GM21576 (cell line): ENCODE measurements at regions not wholly inside any gene's neighbourhood (a gene's known extent, or its start where the extent isn't known, plus 50 kb on each side); places are given as distances from the start of the nearest gene placed in this dataset.

Experiments used
- ATAC-seq: cut with Tn5 transposase; IDR thresholded peaks from one replicate; pipeline ENCODE4 v1.9.1; 2021; ENCODE audit warnings: mild to moderate bottlenecking, moderate library complexity; ENCODE audit not compliant: unreplicated experiment

DNA sequence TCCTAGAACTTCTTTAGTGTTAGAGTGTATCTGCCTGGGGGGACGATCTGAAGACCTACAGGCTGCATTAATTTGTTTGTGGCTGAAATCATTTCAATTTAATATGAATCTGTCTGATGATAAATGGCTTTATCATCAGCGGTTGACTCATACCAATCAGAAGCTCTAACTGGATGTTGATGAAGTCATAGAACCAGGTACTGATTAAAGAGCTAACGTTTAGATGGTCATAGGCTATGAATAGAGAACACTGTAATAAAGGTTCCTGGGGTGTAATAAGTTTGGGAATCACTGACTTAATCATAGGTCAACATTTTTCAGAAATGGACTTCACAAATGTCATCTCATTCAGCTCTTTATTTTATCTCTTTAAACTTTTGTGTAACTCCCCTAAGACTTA is 329.9 kb downstream of the MSX2 start:
- no peak for ATAC-seq

DNA sequence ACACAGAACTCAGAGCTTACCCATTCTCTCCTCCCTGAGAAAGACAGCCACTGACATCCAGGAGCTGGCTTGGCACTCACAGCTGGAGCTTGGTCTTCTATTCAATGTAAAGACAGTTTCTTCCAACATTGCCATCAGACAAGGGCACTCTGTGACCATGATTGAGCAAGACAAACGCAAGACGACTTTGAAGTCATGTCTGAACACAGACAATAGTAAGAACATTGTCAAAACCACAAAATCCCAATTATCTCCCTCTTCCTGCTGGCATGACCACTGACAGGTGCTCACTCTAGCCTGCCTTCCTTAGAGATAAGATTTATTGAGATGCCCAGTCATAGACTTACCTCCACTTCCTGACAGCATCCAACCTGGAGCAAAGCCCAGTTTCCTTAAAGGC is 328.0 kb downstream of the MSX2 start:
- no peak for ATAC-seq

GRCh38 chr5:175047048-175047447 is 322.7 kb downstream of the MSX2 start:
- no peak for ATAC-seq

DNA sequence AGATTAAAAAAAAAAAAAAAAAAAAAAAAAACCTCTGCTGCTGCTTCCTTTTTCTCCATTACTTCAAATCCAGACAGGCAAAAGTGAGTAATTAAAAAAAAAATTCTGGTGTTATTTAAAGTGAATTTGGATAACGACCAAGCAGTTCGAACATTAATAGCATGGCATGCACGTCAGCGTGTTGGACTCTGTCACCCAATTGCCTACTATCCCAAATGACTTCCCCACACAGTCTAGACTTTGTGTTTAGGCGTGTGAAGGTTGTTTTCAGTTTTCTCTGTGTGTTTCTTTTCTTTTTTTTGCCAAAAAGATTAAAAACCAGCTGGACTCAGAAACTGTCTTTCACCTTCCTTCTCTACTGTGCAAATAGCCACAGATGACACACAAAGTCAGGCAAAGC is 321.4 kb downstream of the MSX2 start:
- ATAC-seq, result no peak

- no peak for ATAC-seq
Measured at GRCh38 chr5:175037820-175038219, 313.4 kb downstream of the MSX2 start.

DNA sequence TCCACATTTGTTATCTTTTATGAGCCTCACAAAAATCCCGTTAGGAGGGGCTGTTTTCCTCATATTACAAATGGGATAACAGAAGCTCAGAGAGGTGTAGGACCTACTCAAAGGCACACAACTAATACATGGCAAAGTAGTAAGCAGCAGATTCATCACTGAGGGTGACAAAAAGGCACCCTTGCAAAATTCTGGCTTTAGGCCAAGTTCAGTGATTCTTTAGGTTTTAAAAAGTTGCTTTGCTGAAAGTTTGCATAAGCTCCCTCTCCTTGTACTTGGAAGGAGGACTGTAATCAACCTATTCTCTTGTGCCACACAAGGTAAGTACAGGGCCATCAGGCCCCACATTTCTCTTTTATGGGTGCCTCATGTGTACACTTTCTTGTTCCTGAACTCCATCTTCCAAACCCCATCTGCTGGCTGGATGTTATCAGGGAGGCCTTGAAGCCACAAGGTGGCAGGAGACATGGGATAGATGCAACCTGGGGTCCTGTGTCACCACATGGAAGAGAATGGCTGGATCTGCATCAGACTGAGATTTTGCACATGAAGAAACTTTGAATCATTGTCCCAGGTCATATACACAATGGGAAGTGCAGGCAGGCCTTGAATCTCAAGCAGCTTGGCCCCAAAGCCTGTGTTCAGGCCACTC is 311.6 kb downstream of the MSX2 start:
- no peak for ATAC-seq

DNA sequence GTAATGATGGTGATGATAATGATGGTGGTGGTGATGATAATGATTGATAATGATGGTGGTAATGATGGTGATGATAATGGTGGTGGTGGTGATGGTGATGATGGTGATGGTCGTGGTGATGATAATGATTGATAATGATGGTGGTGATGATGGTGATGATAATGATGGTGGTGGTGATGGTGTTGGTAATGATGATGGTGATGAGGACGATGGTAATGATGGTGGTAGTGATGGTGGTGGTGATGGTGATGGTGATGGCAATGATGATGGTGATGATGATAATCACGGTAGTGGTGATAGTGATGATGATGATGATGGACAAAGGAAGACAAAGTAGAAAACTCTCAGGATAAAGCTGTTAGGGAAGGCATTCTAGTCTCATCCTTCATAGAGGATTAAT is 310.5 kb downstream of the MSX2 start:
- no peak for ATAC-seq

- ATAC-seq, result no peak
Measured at GRCh38 chr5:175032741-175033151, 308.4 kb downstream of the MSX2 start.

GRCh38 chr5:175032013-175032412 is 307.6 kb downstream of the MSX2 start:
- ATAC-seq, result no peak

DNA sequence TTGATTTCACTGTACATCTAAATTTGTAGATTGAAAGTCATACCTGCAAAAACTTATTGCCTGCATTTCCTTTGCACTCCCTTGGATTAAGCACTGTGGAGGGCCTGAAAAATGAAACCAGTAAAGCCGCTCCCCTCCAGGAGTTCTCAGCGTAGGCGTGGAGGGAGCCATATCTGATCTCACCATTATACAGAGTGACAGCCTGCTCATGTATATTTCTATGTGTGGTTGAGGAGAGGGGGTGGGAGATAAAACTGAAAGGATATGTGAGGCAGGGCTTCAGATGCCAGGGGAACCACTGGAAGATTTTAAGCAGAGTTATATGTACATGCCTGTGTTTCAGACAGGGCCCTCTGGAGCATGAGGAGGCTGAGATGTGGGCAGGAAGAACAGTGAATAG is 303.0 kb downstream of the MSX2 start:
- no peak for ATAC-seq

- no peak for ATAC-seq
Measured at GRCh38 chr5:175025077-175025476, 300.7 kb downstream of the MSX2 start.

- no peak for ATAC-seq
Measured at GRCh38 chr5:175021841-175022625, 297.7 kb downstream of the MSX2 start.

DNA sequence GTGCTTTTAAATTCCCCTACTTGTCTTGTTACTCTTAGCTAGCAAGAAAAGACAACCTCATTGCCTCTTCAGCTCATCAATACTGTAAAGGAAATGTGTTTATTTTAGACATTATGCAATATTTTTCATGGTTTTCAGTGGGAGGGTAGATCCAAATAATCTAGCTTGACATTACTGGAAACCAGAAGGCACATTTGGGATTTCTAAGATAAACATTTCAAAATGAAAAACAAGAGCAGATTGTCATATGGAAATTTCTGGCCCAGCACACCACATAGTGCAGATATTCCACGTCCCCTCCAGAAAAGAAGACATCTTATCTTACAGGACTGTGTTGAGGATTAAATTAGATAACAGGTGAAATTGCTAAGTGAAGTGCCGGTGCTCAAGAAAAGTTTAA is 296.9 kb downstream of the MSX2 start:
- no peak for ATAC-seq

DNA sequence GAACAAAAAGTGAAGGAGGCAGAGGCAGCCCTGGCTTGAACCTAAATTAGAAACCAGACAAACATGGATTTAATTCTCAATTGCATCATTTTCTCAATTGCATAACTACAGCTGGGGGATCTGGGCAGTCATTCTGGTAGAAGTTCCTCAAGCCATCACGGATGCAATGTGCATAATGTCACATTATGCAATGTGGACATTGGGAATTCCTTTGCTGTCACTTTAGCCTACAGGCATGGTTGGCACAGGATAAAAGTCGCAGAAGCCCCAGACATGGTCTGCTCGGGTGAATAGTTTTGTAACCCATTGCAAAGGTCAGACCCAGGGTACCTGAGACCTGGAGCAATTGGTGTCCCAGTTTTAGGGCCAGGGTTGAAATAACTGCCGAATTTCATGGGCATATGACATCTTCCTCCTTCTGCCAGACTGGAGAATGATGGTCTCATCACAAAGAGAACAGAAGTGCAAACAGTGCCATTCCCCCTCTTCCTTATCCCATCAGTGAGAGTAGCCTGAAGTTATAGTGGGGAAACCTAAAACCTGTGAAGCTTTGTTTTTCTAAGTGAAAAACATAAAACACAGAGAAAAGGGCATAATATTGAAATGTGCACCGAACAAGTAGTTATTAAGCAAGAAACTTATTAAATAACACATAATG is 290.8 kb downstream of the MSX2 start:
- ATAC-seq, result no peak

GRCh38 chr5:175013251-175013650 is 288.9 kb downstream of the MSX2 start:
- ATAC-seq, result no peak

GRCh38 chr5:175012267-175012666 is 287.9 kb downstream of the MSX2 start:
- ATAC-seq, result no peak

GRCh38 chr5:175003531-175003930 is 279.1 kb downstream of the MSX2 start:
- ATAC-seq, result no peak

- ATAC-seq, result no peak
Measured at GRCh38 chr5:175001876-175002645, 277.7 kb downstream of the MSX2 start.

- no peak for ATAC-seq
Measured at GRCh38 chr5:175001311-175001710, 276.9 kb downstream of the MSX2 start.

DNA sequence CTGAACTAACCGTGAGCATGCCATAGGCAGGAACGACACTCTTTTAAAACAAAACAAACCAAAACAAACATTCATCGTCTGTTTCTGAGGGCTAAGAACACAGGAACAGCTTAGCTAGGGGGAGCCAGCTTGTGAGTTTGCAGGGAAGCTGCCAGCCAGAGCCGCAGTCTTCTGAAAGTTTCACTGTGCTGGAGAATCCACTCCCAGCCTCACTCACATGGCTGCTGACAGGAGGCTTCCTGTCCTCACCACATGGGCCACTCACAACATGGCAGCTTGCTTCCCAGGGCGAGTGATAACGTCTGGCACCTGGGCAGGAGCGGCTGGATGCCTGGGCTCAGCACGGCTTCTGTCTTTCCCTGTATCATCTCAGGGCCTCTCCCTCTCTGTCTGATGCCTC is 275.2 kb downstream of the MSX2 start:
- no peak for ATAC-seq

- no peak for ATAC-seq
Measured at GRCh38 chr5:174998131-174998730, 273.8 kb downstream of the MSX2 start.
